ENCODE measurements at regions not wholly inside any gene's neighbourhood (a gene's known extent, or its start where the extent isn't known, plus 50 kb on each side); places are given as distances from the start of the nearest gene placed in this dataset.
"Not testable (repeated sequence)": the region's sequence is repeated elsewhere in the genome, so short reads cannot be mapped to it uniquely, and the experiment has no call there.

DNA sequence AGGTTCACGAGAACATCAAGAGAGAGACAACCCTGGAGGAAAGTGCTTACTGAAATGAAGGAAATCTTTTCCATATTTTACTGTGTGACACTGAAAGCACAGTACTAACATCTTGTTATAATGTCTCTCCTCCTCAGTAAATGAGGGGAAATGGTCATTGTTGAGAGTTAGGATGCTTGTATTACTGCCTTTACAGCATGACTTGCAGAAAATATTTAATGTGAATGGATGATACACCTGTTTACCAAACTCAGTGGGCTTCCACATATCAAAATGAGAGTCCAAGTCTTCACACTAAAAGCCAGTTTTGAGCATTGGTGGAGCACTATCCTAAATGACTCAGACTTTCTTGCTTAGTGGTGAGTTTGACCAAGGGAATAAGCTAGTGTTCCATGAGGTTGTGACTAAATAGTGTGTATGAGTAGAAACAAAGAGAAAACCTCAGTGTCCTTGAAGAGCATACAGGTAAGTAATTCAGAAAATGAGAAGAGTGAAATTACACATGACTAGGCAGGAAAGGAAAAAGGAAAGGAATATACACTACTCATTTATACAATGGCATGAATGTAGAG, 930.7 kb upstream of the CELF4 start:
- no peak for DNase-seq (ENCODE audit: low spot score)

- DNase-seq (ENCODE audit: low spot score), result no peak
Measured at GRCh38 chr18:38494065-38494464, 928.5 kb upstream of the CELF4 start.

DNA sequence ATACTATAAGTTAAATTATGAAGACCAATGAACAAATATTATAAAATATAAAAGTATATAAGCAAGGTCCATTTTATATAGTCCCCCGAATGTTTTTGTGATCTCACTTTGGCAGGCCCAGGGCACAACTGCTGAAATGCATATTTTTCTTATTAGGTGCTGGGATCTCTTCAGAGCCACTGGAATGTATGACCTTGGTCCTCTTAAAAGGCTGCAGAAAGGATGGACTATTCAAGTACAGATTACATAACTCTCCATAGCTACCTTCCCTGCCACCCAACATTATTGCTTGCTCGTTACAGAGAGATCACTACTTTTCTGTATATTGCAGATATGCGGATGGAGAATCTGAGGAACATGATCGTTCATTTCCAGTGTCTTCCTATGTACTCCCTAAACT, 925.6 kb upstream of the CELF4 start:
- DNase-seq (ENCODE audit: low spot score), result no peak

DNA sequence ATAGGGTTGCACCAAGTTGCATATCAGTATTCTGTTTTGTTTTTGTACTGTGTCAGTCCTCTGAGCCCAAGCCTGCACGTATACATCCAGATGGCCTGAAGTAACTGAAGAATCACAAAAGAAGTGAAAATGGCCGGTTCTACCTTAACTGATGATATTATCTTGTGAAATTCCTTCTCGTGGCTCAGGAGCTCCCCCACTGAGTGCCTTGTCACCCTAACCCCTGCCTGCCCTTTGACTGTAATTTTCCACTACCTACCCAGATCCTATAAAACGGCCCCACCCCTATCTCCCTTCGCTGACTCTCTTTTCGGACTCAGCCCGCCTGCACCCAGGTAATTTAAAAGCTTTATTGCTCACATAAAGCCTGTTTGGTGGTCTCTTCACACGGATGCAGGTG, 924.1 kb upstream of the CELF4 start:
- DNase-seq (ENCODE audit: low spot score), result not testable (repeated sequence)

GRCh38 chr18:38487521-38487920, 921.9 kb upstream of the CELF4 start:
- no peak for DNase-seq (ENCODE audit: low spot score)

GRCh38 chr18:38483326-38483725, 917.7 kb upstream of the CELF4 start:
- DNase-seq (ENCODE audit: low spot score), result no peak

DNA sequence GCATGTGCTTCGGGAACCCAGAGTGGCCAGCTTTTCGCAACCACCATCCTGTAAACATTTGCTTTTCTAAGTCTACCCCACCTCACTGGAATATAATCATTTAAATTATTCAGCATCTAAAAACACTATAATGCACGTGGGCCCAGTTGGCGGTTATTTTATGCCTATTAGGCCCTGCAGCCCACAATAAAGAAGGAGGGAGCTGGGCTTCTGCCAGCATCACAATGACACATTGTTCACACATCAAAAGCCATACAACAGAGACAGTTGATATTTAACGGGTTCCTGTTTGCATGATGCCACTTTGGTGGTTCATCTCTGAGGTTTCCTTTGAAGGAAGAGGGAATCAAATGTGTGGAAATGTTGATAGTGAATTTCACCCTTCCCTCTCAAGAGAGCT, 916.0 kb upstream of the CELF4 start:
- DNase-seq (ENCODE audit: low spot score), result no peak

DNA sequence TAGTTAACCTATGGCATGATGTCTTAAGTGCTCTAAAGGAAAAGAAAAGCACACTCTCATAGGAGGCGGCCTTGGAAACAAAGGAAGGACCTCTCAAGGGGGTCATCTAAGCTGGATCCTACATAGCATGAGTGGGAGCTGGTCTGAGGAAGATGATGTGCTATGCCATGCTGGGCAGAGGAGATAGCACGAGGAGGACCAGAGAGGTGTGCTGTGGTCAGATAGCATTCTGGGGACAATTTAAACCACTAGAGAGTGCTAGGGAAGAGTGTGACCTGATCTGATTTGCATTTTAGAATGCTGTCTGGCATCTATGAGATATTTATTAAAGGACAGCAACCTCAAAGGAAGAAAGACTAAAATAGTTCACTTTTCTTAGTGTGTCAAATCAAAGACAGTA, 910.1 kb upstream of the CELF4 start:
- no peak for DNase-seq (ENCODE audit: low spot score)

GRCh38 chr18:38473535-38473934, 907.9 kb upstream of the CELF4 start:
- DNase-seq (ENCODE audit: low spot score), result no peak

DNA sequence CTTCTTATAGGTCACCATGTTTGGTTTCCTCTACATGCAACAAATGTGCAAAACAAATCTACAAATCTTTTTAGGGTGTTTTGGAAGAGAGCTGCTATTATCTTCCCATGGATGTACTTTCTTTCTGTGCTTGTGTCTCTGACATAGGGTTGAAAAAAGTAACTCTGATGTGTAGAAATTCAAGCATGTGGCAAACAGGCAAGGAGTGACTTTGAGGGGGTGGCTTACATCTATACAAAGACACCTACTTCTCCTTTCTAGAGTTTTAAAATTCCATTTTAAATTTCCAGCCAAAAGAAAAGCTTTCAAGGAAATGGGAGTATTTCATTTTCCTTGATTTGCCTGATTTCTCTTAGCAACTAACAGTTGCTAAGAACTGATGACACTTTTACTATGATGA, 904.8 kb upstream of the CELF4 start:
- DNase-seq (ENCODE audit: low spot score), result no peak

- DNase-seq (ENCODE audit: low spot score), result no peak
Measured at GRCh38 chr18:38466426-38466825, 900.8 kb upstream of the CELF4 start.

DNA sequence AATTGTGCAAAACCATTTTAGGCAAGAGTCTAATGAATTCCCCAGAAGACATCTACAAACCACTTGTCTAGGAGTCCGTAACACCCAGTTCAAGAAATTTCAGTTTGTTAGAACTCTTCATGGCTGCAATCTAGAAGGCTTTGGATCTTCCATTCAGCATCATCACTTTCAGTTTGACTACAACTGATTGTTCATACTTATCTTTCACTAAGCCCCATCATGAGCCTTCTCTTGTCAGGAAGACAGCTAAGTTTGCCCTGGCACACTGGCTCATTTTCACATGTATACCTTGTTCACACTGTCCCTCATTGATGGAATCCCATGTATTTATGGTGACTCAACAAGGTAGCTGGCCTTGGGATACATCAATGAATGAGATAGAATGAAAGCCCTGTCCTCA, 898.4 kb upstream of the CELF4 start:
- no peak for DNase-seq (ENCODE audit: low spot score)

DNA sequence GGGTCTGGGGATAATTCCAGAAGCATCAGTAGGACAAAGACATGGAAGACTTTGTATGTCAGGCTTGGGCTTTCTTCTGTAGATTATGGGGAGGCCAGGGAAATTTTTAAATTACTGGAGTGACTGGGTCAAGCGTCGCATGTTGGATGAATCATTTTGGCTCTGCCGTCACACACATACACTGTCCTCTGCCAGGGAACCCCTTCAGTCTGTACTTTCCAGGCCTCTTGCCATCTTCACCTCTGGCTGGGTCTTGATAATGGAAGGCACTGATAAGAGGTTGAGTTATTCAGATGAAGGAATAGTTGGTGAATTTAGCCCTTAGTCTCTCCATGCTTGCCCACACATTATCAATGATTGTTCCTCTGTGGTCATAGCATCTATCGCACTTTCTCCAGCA, 895.1 kb upstream of the CELF4 start:
- DNase-seq (ENCODE audit: low spot score), result no peak

DNA sequence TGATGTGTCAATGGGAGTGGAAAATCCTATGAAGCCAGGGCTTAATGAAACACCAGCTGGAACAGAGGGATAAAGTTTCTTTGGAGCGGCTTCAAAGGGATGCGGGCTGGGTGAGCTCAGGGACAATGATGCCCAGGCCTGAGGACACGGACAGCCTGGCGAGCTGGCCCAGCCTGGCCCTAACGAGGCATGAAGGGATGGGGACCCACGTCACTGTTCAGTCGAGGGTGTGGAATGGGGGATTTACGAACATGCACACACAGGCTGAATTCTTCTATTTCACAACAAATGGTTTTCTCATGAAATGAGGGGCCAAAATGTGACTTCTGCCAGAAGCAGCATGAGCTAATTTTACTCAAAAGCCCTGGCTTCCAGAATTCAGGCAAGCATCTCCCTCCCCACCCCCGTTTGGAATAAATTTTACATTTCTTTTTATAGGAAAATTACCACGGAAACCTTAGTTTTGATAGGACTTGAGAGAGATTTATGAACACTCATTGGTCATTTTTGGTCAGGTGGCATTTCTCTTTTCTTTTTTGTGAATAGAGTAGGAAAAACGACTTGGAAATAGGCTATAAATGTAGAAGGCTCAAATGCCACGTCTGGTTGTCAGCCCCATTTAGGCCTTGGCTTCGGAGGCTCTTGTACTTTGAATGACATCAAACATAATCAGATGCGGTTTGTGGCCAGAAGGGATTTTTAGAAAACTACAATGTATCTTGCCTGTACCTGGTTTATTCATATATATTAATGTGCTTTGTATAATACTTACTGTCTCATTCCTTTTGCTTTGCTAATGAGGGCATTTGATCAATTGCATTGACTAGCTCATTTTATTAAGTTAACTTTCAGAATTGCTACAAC, 893.8 kb upstream of the CELF4 start:
- no peak for DNase-seq (ENCODE audit: low spot score)

- DNase-seq (ENCODE audit: low spot score), result no peak
Measured at GRCh38 chr18:38458698-38459097, 893.1 kb upstream of the CELF4 start.

- no peak for DNase-seq (ENCODE audit: low spot score)
Measured at GRCh38 chr18:38456253-38456652, 890.7 kb upstream of the CELF4 start.

DNA sequence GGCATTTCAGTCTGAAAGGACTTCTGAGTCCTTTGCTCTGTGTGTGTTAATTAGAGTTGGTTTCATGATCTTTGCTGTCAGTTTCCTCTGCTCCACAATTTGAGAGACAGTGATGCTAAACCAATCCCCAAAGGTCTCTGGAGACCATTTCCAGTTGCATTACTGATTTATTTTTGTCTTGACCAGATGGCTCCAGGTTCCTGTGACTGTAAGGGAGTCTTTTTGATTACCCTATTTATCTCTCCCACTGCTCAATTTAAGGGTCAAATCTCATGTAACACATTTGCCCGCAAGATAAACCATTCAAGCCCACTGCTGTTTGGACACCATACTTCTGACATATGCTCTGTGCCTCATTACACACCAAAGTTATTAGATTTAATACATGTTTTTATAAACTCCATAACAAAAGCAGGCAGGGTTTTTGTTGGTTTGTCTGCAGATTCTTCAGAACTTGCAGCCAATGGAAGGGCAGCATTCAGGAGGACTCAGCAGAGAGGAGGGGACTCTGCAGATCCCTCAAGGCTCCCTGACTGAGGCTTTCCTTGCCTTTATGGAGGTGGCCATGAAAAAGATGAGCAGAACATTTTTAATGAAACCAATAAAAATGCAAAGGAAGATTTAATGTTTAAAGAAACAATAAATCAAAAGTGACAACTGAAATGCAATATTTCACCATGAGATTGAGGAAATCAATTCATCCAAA, 889.3 kb upstream of the CELF4 start:
- no peak for DNase-seq (ENCODE audit: low spot score)

DNA sequence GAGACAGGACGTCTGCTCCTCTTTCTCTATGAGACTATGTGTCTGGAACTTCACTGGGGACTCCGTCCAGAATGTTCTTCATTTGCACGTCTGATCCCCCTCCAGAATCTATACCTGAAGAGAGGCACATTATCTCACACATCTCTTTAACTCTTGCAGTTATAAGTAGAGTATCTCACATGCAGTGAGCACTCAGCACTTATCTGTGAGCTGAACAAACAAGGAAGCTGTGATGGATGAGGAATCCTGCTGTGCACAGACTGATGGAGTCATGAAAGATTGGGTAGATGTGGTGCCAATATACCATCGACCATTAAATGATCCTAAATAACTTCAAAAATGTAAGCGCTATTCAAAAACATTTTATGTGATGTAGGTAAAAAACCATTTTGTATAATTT, 888.3 kb upstream of the CELF4 start:
- DNase-seq (ENCODE audit: low spot score), result no peak

- DNase-seq (ENCODE audit: low spot score), result no peak
Measured at GRCh38 chr18:38450876-38451275, 885.3 kb upstream of the CELF4 start.

DNA sequence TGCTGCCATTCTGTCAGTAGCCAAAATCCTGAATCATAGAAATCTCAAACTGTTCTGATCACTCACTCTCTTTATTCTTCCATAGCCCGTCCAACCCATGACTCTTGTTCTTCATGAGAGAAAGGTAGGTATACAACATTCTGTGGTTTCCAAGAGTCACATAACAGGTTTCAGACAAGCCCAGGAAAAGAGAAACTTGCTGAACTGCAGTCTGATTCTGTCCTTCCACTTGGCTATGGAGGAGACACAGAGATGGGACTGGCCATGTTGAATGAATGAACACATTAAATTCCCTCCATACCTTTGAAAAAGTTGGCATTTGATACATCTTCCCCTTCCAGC, 880.2 kb upstream of the CELF4 start:
- no peak for DNase-seq (ENCODE audit: low spot score)

- no peak for DNase-seq (ENCODE audit: low spot score)
Measured at GRCh38 chr18:38444971-38445803, 879.6 kb upstream of the CELF4 start.

DNA sequence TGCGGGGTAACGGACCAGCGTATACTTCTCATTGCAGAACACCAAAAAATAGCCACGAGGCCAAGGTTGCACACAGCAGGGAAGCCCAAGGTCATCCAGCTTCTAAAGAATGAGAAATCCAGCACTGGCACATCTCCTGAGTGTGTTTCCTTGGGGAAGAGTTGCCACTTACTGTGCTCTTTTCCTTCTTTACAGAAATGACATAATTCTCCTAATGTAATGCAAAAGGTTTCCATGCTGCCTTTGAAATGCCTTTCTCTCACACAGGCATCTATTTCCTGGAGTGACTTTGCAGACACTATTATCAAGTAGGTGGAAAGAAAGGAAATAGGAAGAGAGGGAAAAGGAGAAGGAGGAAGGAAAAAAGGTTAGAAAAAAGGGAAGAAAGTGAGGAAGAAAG, 862.1 kb upstream of the CELF4 start:
- DNase-seq (ENCODE audit: low spot score), result no peak

Measured in H4 (cell line).